ENCODE measurements at regions not wholly inside any gene's neighbourhood (a gene's known extent, or its start where the extent isn't known, plus 50 kb on each side); places are given as distances from the start of the nearest gene placed in this dataset.
"Not testable (repeated sequence)": the region's sequence is repeated elsewhere in the genome, so short reads cannot be mapped to it uniquely, and the experiment has no call there.

GRCh38 chr2:238614376-238614775 is 187.6 kb downstream of the ASB1 start:
- ATAC-seq, result no peak
- intact Hi-C loops (cut with micrococcal nuclease), result no loop called here
- DNase-seq, result no peak

GRCh38 chr2:238615187-238615586 is 188.5 kb downstream of the ASB1 start:
- no peak for DNase-seq
- no peak for ATAC-seq
- intact Hi-C loops (cut with micrococcal nuclease), result no loop called here

- intact Hi-C loops (cut with micrococcal nuclease), result no loop called here
- ATAC-seq (no peak), DNase-seq (no peak)
These were observed 190.0 kb downstream of the ASB1 start for GRCh38 chr2:238616681-238617080.

GRCh38 chr2:238618494-238619283 is 192.0 kb downstream of the ASB1 start:
- ATAC-seq; DNase-seq; intact Hi-C loops (cut with micrococcal nuclease): not testable (repeated sequence)

- no peak for DNase-seq
- no peak for ATAC-seq
- intact Hi-C loops (cut with micrococcal nuclease), result no loop called here
These were observed 201.2 kb downstream of the ASB1 start for GRCh38 chr2:238627899-238628298.

- intact Hi-C loops (cut with micrococcal nuclease), result no loop called here
- ATAC-seq, result no peak
These were observed 202.3 kb downstream of the ASB1 start for GRCh38 chr2:238629064-238629463.

GRCh38 chr2:238631491-238632180 is 204.9 kb downstream of the ASB1 start:
- peak; percentile 47 for ATAC-seq
- no peak for DNase-seq
- intact Hi-C loops (cut with micrococcal nuclease), result no loop called here

More at GRCh38 chr2:238629064-238629463, 202.3 kb downstream of the ASB1 start:
- DNase-seq, result no peak

- intact Hi-C loops (cut with micrococcal nuclease), result no loop called here
- ATAC-seq (peak; percentile 76), DNase-seq (no peak)
These were observed 205.7 kb downstream of the ASB1 start for GRCh38 chr2:238632181-238633060.

GRCh38 chr2:238633426-238634328 is 206.9 kb downstream of the ASB1 start:
- intact Hi-C loops (cut with micrococcal nuclease), result no loop called here
- no peak for DNase-seq
- no peak for ATAC-seq

- no peak for ATAC-seq
- intact Hi-C loops (cut with micrococcal nuclease), result no loop called here
- no peak for DNase-seq
These were observed 208.1 kb downstream of the ASB1 start for GRCh38 chr2:238634701-238635357.

- intact Hi-C loops (cut with micrococcal nuclease), result no loop called here
- no peak for DNase-seq
- ATAC-seq, result no peak
These were observed 208.9 kb downstream of the ASB1 start for GRCh38 chr2:238635647-238636051.

GRCh38 chr2:238636269-238637073 is 209.7 kb downstream of the ASB1 start:
- DNase-seq, result no peak
- ATAC-seq, result no peak
- intact Hi-C loops (cut with micrococcal nuclease), result no loop called here

GRCh38 chr2:238638100-238638981 is 209.5 kb upstream of the TWIST2 start:
- intact Hi-C loops (cut with micrococcal nuclease), result no loop called here
- DNase-seq (no peak), ATAC-seq (no peak)

GRCh38 chr2:238638982-238639628 is 208.8 kb upstream of the TWIST2 start:
- intact Hi-C loops (cut with micrococcal nuclease), result no loop called here
- DNase-seq, result no peak
- no peak for ATAC-seq

- DNase-seq, result no peak
- ATAC-seq, result no peak
- intact Hi-C loops (cut with micrococcal nuclease), result no loop called here
These were observed 207.4 kb upstream of the TWIST2 start for GRCh38 chr2:238640486-238640885.

- ATAC-seq (no peak), DNase-seq (no peak)
These were observed 204.9 kb upstream of the TWIST2 start for GRCh38 chr2:238642973-238643372.

More at GRCh38 chr2:238642973-238643372, 204.9 kb upstream of the TWIST2 start:
- intact Hi-C loops (cut with micrococcal nuclease), result no loop called here

All from left ventricle myocardium superior (tissue), 1 donor.